Tibial nerve (tissue), 4 donors: ENCODE measurements at regions not wholly inside any gene's neighbourhood (a gene's known extent, or its start where the extent isn't known, plus 50 kb on each side); places are given as distances from the start of the nearest gene placed in this dataset.

Experiments
- DNase-seq, 2 donors: peaks; one replicate each; pipeline ENCODE4 v3.0.0-alpha.2; 2019; ENCODE audit warnings: low spot score in 2 of 2
- H3K27ac ChIP-seq, 4 donors: fragments of 200-600 bp; sonication (generic) in 3 of 4; one replicate each; pipeline ENCODE4 v1.5.1; 2017 to 2019; ENCODE audit warnings: mild to moderate bottlenecking in 1 of 4
- H3K27me3 ChIP-seq, 2 donors: fragments of 200-600 bp; sonication (generic) in 1 of 2; one replicate each; pipeline versions ENCODE4 v1.5.1 to v1.6.0; 2017 to 2019
- H3K36me3 ChIP-seq, 3 donors: fragments of 200-600 bp; sonication (generic); one replicate each; pipeline ENCODE4 v1.5.1; 2018 to 2019
- H3K4me1 ChIP-seq, 4 donors: fragments of 200-600 bp; sonication (generic) in 3 of 4; one replicate each; pipeline ENCODE4 v1.5.1; 2017 to 2019
- H3K4me3 ChIP-seq, 4 donors: fragments of 200-600 bp; sonication (generic) in 3 of 4; one replicate each; pipeline ENCODE4 v1.5.1; 2017 to 2019; ENCODE audit warnings: mild to moderate bottlenecking in 1 of 4, moderate library complexity in 1 of 4
- H3K9me3 ChIP-seq, 4 donors: fragments of 200-600 bp; sonication (generic) in 3 of 4; one replicate each; pipeline ENCODE4 v1.5.1; 2017 to 2019
- CTCF ChIP-seq, 5 experiments: fragments of 200-600 bp in 3 of 5; fragments of 450-650 bp in 2 of 5; sonication (generic) in 3 of 5; IDR thresholded peaks; one replicate each; pipeline ENCODE4 v1.5.1; 2016 to 2019; ENCODE audit warnings: antibody characterized with exemption in 5 of 5, mild to moderate bottlenecking in 3 of 5, moderate library complexity in 2 of 5
- EP300 ChIP-seq, 2 donors: sonication (generic); formaldehyde crosslinking; IDR thresholded peaks; one replicate each; pipeline ENCODE4 v1.6.1; 2017; ENCODE audit warnings: antibody characterized with exemption in 2 of 2, mild to moderate bottlenecking in 1 of 2
- POLR2A ChIP-seq, 2 donors: fragments of 450-650 bp; IDR thresholded peaks; one replicate each; pipeline ENCODE4 v1.6.1; 2017; ENCODE audit warnings: antibody characterized with exemption in 2 of 2, mild to moderate bottlenecking in 2 of 2, moderate library complexity in 2 of 2
- WGBS, 2 donors: methylation state at CpG; one replicate each; pipeline ENCODE4 v1.1.5; 2018; 5-methylcytosine and 5-hydroxymethylcytosine counted together

- DNase-seq, result no peak
- Histone ChIP-seq H3K27me3 (no peaks in the 10 kb centered on the region), H3K36me3 (no peaks in the 10 kb centered on the region), H3K4me3 (no peak overlapping the region), H3K27ac (no peak overlapping the region), H3K9me3 (no peaks in the 10 kb centered on the region), H3K4me1 (peaks cover 0 to 3% (median 0%) of the 10 kb centered on the region in 4 donors)
- TF ChIP-seq CTCF (IDR thresholded peaks at IDR 0.05), result no peak
- no peak for TF ChIP-seq EP300 (IDR thresholded peaks at IDR 0.05)
- TF ChIP-seq POLR2A (IDR thresholded peaks at IDR 0.05), result no peak
- 64 to 78% methylated on average over 6 of the region's 6 CpGs for WGBS, 2 donors
Observed at GRCh38 chr4:181507938-181508337, 735.3 kb upstream of the TENM3 start.

GRCh38 chr4:181508601-181509000, 734.6 kb upstream of the TENM3 start:
- Histone ChIP-seq H3K4me3 (no peak overlapping the region), H3K4me1 (peaks cover 0 to 3% (median 0%) of the 10 kb centered on the region in 4 donors), H3K9me3 (no peaks in the 10 kb centered on the region), H3K27ac (no peak overlapping the region), H3K36me3 (no peaks in the 10 kb centered on the region), H3K27me3 (no peaks in the 10 kb centered on the region)
- DNase-seq, result no peak
- WGBS, 2 donors, result 55 to 59% methylated on average over 6 of the region's 6 CpGs
- TF ChIP-seq CTCF (IDR thresholded peaks at IDR 0.05), result no peak
- no peak for TF ChIP-seq EP300 (IDR thresholded peaks at IDR 0.05)
- no peak for TF ChIP-seq POLR2A (IDR thresholded peaks at IDR 0.05)

- Histone ChIP-seq H3K27me3 (no peaks in the 10 kb centered on the region), H3K4me3 (no peak overlapping the region), H3K4me1 (peaks cover 0 to 3% (median 0%) of the 10 kb centered on the region in 4 donors), H3K9me3 (no peaks in the 10 kb centered on the region), H3K36me3 (no peaks in the 10 kb centered on the region), H3K27ac (no peak overlapping the region)
- TF ChIP-seq CTCF (IDR thresholded peaks at IDR 0.05), result no peak
- TF ChIP-seq POLR2A (IDR thresholded peaks at IDR 0.05), result no peak
- no peak for TF ChIP-seq EP300 (IDR thresholded peaks at IDR 0.05)
- DNase-seq, result no peak
- 43 to 44% methylated on average over 6 of the region's 6 CpGs for WGBS, 2 donors
Observed at GRCh38 chr4:181509073-181509472, 734.1 kb upstream of the TENM3 start.

GRCh38 chr4:181517491-181517890, 725.7 kb upstream of the TENM3 start:
- Histone ChIP-seq H3K36me3 (no peaks in the 10 kb centered on the region), H3K4me1 (peaks cover 0 to 4% (median 0%) of the 10 kb centered on the region in 4 donors), H3K4me3 (no peak overlapping the region), H3K9me3 (peaks cover 0 to 3% (median 0%) of the 10 kb centered on the region in 4 donors), H3K27me3 (no peaks in the 10 kb centered on the region), H3K27ac (no peak overlapping the region)
- DNase-seq, result no peak
- 47 to 50% methylated on average over 3 of the region's 3 CpGs for WGBS, 2 donors
- TF ChIP-seq CTCF (IDR thresholded peaks at IDR 0.05) (no peak), EP300 (IDR thresholded peaks at IDR 0.05) (no peak), POLR2A (IDR thresholded peaks at IDR 0.05) (no peak)

- 92% methylated on average over 4 of the region's 4 CpGs for WGBS, 2 donors
- H3K9me3 ChIP-seq, result peaks cover 0 to 3% (median 0%) of the 10 kb centered on the region in 4 donors
- H3K27me3 ChIP-seq, result no peaks in the 10 kb centered on the region
- H3K27ac ChIP-seq, result no peak overlapping the region
- H3K4me1 ChIP-seq, result peaks cover 0 to 4% (median 0%) of the 10 kb centered on the region in 4 donors
- no peak for TF ChIP-seq CTCF (IDR thresholded peaks at IDR 0.05)
- no peak for TF ChIP-seq POLR2A (IDR thresholded peaks at IDR 0.05)
- TF ChIP-seq EP300 (IDR thresholded peaks at IDR 0.05), result no peak
- no peaks in the 10 kb centered on the region for H3K36me3 ChIP-seq
- no peak overlapping the region for H3K4me3 ChIP-seq
- no peak for DNase-seq
Observed at GRCh38 chr4:181520790-181521189, 722.4 kb upstream of the TENM3 start.
